Esophagus mucosa (tissue), 1 donor: ENCODE measurements at regions not wholly inside any gene's neighbourhood (a gene's known extent, or its start where the extent isn't known, plus 50 kb on each side); places are given as distances from the start of the nearest gene placed in this dataset.

Experiments
- ATAC-seq: fragments of 200-7000 bp; cut with Tn5 transposase; one replicate; pipeline ENCODE4 v1.9.1; 2020
- donor health status: DM: yes; HTN: yes; CAD: no.

- no peak for ATAC-seq
Measured at GRCh38 chr4:62870451-62870850, 1538.8 kb downstream of the TECRL start.

- ATAC-seq, result no peak
Measured at GRCh38 chr4:62865261-62865660, 1544.0 kb downstream of the TECRL start.

- ATAC-seq, result no peak
Measured at GRCh38 chr4:62849696-62850095, 1559.6 kb downstream of the TECRL start.

- ATAC-seq, result peak; percentile 39
Measured at GRCh38 chr4:62835631-62836030, 1573.6 kb downstream of the TECRL start.

GRCh38 chr4:62822306-62822705, 1586.9 kb downstream of the TECRL start:
- no peak for ATAC-seq

GRCh38 chr4:62816566-62816965, 1592.7 kb downstream of the TECRL start:
- no peak for ATAC-seq

- ATAC-seq, result no peak
Measured at GRCh38 chr4:62814510-62815047, 1594.7 kb downstream of the TECRL start.

GRCh38 chr4:62806816-62807215, 1602.4 kb downstream of the TECRL start:
- no peak for ATAC-seq

- ATAC-seq, result no peak
Measured at GRCh38 chr4:62804075-62804474, 1603.9 kb downstream of the ADGRL3 start.

GRCh38 chr4:62797221-62797620, 1597.1 kb downstream of the ADGRL3 start:
- no peak for ATAC-seq

- ATAC-seq, result no peak
Measured at GRCh38 chr4:62791386-62791785, 1591.3 kb downstream of the ADGRL3 start.

- no peak for ATAC-seq
Measured at GRCh38 chr4:62771983-62772557, 1571.9 kb downstream of the ADGRL3 start.

- ATAC-seq, result no peak
Measured at GRCh38 chr4:62740296-62740695, 1540.2 kb downstream of the ADGRL3 start.

GRCh38 chr4:62717154-62717553, 1517.0 kb downstream of the ADGRL3 start:
- no peak for ATAC-seq

- no peak for ATAC-seq
Measured at GRCh38 chr4:62711575-62711974, 1511.4 kb downstream of the ADGRL3 start.

GRCh38 chr4:62709618-62710252, 1509.6 kb downstream of the ADGRL3 start:
- peak; percentile 54 for ATAC-seq

GRCh38 chr4:62706423-62706822, 1506.3 kb downstream of the ADGRL3 start:
- no peak for ATAC-seq

- no peak for ATAC-seq
Measured at GRCh38 chr4:62683799-62684566, 1483.9 kb downstream of the ADGRL3 start.

- peak; percentile 71 for ATAC-seq
Measured at GRCh38 chr4:62676962-62677361, 1476.8 kb downstream of the ADGRL3 start.

- no peak for ATAC-seq
Measured at GRCh38 chr4:62670514-62670913, 1470.4 kb downstream of the ADGRL3 start.

GRCh38 chr4:62661821-62662220, 1461.7 kb downstream of the ADGRL3 start:
- ATAC-seq, result no peak

- no peak for ATAC-seq
Measured at GRCh38 chr4:62656006-62656405, 1455.9 kb downstream of the ADGRL3 start.

GRCh38 chr4:62644372-62644771, 1444.2 kb downstream of the ADGRL3 start:
- ATAC-seq, result no peak

GRCh38 chr4:62640296-62640695, 1440.2 kb downstream of the ADGRL3 start:
- ATAC-seq, result no peak
